HG03442 (cell line): ENCODE measurements at regions not wholly inside any gene's neighbourhood (a gene's known extent, or its start where the extent isn't known, plus 50 kb on each side); places are given as distances from the start of the nearest gene placed in this dataset.
A peak's percentile ranks its signal among the peaks of the same experiment; 100 is the strongest.

Source experiments
- ATAC-seq: cut with Tn5 transposase; IDR thresholded peaks from one replicate; pipeline ENCODE4 v1.9.1; 2021; ENCODE audit warnings: mild to moderate bottlenecking, moderate library complexity; ENCODE audit not compliant: unreplicated experiment

DNA sequence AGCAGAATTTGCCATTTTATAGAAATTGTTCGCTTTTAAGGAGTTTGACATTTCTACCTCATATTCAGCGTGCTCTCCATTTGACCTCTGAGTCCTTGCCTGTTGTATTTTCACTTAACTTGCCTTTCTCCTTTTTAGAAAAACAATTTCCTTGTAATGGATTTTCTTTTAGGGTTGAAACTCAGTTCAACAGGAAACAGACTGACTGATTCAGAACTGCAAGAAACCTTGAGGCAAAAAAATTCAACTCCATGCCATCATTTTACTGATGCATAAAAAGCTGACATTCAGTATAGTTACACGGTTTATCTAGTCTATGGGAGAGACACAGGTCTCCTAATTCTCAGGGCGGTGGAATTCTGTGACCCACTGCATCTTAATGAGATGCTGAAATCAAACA, 59.8 kb downstream of the MRPS30 start:
- no peak for ATAC-seq

DNA sequence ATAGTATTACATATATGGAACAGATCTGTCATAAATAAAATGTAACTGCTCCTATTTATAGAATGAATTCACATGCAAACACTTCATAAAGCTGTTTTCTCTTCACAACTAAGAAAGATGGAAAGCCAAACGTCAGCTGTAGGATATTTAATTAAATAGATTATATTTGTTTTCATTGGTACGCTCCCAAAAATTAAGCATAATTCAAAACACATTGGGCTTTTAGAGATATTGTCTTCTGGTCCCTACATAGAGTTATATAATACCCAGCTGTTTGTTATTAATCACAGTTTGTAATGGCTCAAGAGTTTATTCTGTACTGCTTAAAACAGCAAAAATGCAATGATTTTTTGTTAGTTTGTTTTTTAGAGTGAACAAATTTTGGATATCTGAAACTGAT, 61.2 kb downstream of the MRPS30 start:
- no peak for ATAC-seq

DNA sequence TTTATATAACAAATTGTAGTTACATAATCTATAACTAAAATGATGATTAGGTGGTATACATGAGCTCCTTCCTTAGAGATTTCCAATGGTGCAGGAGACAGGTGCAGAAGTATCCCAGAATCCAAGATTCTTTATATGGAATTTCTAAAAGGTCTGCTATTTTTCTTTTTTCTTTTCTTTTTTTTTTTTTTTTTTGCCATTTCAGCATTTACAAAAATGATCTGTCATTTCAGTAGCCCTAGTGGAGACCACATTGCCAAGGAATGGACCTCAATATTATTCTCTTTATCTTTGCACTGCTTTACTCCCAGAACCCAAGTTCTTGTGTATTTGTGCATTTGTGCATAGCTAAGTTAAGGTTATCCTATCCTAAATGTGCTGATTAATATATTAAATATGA, 61.7 kb downstream of the MRPS30 start:
- no peak for ATAC-seq

DNA sequence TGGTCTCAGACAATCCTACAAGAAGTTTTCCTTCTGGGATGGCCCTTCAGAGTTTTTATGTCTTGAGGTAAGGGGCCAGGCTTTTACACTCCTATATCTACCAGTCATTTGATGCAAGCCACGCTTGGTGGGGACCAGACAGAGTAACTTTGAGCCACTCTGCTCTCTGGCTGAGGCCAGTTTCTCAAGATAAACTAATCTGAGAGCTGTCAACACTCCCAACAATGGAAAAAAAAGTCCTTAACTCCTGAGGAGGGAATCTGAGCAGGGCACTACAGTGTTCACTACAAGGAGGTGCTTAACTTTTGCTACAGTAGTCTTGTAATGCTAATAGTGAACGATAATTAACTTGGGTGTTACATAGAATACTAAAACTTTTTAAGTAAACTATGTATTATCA, 62.7 kb downstream of the MRPS30 start:
- no peak for ATAC-seq

DNA sequence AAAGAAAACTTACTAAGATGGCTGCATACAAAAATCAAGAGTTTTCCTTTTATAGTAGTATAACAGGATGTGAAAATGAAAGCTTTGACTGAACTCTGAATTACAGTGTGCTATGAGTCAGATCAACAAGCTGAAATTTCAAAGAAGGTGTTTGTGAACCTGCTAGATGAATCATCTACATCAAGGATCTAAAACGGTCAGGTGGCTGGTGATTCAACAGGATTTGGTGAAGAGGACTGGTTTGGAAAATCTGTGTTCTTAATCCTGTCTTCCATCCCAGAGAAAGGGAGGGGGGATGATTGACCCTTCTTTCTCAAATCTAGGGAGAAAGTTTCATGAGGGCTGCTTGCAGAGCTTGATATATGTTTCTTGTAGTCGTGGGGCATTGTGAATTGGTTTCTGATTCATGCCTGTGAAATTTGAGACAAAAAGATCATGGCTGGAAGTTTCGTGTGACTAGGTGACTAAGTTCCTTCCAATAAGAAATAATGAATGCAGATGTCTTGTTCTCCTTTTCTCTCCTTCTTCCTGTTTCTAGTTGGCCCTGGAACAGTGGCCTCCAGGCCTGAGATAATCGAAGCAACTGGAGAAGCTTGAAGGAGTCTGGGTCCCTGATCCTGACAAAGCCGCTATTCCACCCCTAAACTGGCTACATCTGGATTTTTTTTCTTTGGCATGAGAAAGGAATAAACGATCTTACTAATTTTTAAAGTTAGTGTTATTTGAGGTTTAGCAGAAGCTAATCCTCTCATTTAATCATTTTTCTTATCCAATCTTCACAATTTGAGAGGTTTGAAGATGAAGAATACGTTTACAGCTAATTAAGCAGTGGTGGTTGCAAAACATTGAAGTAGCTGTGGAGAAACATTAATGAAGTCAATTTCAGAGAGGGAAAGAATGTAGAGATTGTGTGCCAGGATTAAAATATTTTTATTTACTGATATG, 67.2 kb downstream of the MRPS30 start:
- ATAC-seq, result peak; percentile 100

DNA sequence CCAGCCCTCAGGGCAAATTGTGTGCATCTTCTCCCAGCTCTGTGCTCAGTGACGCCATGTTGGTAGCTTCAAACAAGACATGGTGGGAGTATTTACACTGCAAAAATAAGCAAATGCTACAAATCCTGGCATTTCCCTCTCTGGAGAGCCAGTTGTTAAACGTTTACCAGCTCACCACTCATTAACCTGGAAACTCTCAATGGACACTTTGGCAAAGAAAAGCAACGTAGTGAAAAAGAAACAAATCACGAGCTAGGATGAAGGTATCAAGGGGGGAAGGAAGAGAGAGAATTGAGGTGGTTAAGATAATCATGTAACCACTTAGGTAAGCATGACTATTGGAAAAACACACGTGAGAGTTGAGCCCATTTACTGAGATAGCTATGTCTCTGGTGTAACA, 72.5 kb downstream of the MRPS30 start:
- no peak for ATAC-seq

DNA sequence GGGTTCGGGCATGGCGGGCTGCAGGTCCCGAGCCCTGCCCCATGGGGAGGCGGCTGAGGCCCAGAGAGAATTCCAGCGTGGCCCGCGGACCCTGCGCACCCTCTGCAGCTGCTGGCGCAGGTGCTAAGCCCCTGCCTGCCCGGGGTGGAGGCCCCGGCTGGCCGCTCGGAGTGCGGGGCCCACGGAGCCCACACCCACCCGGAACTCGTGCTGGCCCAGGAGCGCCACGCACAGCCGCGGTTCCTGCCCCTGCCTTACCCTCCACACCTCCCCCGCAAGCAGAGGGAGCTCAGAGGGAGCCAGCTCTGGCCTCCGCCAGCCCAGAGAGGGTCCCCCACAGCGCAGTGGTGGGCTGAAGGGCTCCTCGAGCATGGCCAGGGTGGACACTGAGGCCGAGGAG, 75.3 kb downstream of the MRPS30 start:
- no peak for ATAC-seq

DNA sequence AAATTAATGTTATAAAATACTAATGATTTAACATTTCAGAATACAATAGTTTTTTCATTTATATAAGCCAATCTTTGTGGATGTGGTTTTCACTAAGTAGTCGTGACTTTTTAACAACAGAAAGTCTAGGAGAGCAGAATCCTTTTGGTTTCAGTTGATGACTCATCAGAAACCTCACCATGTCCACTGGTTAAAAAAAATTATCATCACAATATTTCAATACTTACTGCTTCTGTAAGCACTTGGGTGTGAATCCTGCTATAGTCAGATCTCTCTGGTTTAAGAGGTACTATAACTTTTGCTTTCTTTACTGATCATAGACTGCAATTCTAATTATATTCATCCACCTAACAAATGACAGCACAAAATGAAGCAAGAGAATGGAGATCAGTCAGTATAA, 77.2 kb downstream of the MRPS30 start:
- peak; percentile 89 for ATAC-seq

DNA sequence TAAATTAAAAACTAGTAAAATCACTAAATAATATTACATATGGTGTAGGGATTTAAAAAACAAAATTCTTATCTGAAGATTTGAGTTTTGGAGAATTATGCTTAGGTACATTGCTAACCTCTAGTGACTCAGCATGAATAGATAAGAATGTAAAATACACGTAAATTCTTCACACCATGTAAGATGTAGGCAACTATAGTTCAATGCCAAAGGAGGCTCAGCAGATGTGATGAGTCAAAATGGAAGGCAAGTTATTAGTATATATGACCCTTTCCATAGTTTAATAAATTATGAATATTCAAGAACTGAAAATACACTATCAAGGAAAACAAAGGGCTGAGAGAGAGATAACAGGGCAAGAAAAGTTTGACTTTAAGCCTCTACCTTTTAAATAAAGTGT, 79.0 kb downstream of the MRPS30 start:
- peak; percentile 61 for ATAC-seq

DNA sequence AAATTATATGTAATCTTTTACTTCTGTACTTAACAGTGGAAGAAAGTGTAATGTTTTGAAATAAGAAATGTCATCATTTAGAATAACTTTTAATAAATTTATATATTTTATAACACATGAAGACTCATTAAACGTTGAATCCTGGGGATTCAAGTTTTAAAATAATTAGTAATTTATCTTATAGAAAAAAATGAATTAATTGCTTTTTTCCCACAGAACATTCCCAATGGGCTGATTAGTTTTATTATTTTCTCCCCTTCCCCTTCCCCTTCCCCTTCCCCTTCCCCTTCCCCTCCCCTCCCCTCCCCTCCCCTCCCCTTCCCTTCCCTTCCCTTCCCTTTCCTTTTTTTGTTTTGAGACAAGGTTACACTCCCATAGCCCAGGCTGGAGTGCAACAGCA, 79.7 kb downstream of the MRPS30 start:
- no peak for ATAC-seq

DNA sequence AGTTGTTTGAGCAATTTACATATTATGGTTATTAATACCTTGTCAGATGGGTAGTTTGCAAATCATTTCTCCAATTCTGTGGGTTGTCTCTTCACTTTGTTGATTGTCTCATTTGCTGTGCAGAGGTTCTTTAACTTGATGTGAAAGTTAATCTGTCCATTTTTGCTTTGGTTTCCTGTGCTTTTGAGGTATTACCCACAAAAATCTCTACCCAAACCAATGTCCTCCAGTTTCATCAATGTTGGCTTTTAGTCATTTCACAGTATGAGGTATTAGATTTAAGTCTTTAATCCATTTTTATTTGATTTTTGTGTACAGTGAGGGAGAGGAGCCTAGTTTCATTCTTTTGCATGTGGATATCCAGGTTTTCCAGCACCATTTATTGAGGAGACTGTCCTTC, 82.4 kb downstream of the MRPS30 start:
- no peak for ATAC-seq

DNA sequence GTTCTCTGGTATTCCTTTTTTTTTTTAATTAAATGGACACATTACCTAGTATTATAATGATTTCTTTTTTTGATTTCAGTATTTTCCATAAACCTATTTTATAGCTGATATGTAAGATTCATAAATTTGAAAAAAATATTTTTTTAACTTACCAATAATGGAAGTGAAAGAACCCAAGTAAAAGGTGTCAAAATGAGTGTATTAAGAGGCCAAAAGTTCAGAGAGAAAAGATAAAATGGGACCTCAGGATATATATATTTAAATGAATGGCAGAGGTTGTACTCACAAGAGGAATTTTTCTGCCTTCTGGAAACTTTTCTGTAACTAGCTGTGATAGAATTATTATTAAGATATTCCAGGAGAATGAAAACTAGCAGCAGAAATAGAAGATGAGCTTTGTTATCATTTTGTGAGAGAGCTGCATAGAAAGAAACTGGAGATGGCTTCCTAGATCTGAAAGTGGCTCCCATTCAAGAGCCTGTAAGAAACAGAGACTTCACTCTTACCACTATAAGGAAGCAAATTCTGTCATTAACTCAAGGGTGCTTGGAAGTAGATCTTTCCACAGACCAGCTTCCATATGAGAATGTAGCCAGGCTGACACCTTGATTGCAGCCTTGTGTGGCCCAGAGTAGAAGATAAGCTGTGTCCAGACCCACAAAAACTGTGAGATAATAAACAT, 91.7 kb downstream of the MRPS30 start:
- ATAC-seq, result peak; percentile 44

DNA sequence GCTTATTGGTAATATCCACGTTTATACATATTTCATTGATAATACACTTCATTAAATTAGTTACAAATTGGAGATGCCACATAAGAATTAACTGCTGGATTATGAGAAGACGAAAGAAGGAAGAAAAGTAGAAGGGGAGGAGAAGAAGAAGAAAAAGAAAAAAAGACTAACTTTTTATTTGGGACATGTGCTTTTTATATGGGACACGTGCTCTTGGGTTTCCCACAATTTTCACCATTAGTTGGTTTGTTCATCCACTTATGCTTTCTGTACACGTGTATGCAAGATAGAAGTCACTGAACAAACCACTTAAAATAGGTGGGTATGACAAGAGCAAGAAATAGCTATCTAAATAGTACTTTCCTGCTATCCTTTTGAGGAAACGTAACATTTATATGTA, 98.6 kb downstream of the MRPS30 start:
- ATAC-seq, result no peak

DNA sequence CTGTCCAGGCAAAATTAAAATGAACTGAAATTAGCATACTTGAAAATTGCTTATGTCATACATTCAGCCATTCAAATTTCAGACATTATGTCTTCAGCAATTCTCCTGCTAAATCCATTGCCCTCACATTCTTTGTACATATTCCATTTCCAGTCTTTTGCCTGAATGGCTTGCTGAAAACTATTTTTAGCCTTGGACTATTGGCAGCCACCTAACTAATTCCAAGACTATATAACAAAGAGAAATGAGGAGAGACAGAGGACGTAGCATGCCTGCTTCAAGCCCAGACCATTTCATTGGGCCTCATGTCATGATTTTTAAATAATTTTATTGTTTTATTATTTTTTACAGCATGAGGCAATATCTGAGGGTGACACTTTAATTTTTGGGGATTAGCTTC, 100.3 kb downstream of the MRPS30 start:
- no peak for ATAC-seq

DNA sequence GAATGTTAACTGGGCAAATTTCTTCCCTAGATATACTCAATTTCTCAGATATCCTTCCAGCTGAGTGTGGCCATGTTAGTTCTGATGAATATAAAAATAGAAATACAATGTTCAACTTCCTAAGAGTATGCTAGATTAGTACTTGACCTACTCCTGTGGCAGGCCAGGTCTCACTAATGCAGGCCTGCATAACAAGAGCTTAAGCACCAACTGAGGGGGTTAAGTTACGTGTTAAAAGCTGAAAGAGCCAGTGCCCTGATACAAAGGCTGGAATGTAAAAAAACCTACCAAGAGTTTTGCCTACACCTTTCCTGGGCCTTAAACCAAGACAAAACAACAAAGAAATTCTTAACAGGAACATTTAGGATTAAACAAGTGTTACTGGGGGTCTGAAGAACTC, 102.8 kb downstream of the MRPS30 start:
- no peak for ATAC-seq

DNA sequence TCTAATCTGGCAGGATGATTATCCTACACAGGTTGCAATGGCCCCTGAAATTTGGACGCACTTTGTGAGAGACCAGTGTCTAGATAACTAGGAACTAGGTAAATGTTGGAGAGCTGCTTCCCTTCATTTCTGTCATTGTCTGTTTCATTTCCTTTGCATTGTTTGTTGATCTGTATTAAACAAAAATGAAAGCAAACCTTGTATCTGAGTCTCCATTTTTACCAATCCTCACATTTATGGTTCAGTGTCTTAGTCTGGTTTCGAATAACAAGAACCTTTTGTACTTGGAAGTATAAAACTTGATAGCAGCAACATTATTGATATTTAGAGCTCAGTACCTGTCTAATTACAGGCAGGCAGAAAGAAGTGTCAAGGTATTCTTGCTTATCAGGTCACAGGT, 105.5 kb downstream of the MRPS30 start:
- no peak for ATAC-seq

DNA sequence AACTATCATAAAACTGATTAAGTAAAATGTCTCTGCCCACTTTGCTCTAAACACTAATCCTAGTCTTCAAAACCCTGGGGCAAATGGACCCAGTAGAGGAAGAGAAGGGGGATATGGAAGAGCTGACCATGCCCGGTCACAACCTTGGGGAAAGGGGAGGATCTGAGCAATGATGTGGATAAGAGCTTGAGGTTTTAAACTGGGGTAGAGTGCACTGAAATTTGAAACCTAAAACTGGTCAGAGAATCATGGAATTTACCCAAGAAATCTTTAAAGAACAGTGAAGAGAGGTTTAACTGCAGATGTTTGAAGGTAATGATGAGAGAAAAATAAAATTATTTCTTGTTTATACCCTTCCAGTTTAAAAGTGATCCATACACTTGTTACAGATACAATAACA, 110.8 kb downstream of the MRPS30 start:
- no peak for ATAC-seq

DNA sequence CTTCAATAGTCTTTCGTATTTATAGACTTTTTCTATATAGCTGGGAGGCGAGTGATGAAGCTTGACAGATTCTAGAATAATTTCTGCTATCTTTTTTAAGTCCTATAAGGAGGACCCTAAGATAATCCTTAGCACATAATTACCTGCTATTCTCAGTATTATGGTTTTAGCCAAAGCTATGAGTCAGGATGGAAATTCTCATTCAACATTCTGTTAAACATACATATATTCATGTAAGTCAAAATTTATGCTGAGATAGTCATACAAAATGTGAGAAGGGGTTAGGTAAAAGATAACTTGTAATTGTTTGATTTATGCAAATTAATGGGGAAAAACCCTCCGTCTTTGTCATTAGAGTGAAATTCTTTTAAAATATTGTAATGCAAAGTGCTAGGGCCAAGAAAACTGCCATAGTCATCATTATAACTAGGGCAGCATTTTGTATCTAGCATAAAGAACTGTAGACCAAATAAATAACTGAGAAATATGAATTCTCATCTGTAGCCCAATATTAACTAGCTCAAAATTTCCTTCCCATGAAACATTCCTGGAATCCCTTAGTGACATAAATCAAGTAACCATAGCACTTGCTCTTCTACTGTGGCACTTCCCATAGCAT, 118.5 kb downstream of the MRPS30 start:
- no peak for ATAC-seq

DNA sequence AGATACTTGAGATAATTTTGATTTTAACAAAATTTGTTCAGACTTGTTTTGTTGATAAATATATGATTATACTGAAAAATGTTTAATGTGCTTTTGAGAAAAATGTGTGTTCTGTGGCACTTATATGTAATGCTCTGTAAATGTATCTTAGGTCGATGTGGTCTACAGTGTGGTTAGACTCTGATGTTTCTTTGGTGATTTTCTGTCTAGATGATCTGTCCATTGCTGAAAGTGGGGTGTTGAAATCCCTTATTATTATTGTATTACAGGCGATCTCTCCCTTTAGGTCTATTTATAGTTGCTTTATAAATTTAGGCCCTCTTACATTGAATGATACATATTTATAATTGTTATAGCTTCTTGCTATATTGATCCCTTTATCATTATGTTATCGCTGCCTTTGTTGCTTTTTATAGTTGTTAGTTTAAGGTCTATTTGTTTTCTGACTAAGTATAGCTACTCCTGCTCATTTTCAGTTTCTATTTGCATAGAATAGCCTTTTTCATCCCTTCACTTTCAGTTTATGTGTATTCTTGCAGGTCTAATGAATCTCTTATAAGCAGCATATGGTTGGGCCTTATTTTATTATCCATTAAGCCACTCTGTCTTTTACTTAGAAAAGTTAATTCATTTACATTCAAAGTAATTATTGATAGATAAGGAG, 124.3 kb downstream of the MRPS30 start:
- peak; percentile 98 for ATAC-seq

DNA sequence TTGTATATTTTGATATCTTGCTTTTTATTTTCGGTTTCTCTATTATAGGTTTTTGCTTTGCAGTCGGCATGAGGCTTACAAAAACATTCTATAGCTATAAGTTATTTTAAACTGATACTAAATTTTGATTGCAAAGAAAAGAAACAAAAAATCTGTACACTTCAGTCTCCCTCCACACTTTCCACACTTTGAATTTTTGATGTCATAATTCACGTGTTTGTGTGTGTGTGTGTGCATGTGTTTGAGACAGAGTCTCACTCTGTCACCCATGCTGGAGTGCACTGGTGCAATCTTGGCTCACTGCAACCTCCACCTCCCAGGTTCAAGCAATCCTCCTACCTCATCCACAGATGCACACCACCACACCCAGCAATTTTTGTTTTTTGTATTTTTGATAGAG, 124.9 kb downstream of the MRPS30 start:
- ATAC-seq, result no peak

DNA sequence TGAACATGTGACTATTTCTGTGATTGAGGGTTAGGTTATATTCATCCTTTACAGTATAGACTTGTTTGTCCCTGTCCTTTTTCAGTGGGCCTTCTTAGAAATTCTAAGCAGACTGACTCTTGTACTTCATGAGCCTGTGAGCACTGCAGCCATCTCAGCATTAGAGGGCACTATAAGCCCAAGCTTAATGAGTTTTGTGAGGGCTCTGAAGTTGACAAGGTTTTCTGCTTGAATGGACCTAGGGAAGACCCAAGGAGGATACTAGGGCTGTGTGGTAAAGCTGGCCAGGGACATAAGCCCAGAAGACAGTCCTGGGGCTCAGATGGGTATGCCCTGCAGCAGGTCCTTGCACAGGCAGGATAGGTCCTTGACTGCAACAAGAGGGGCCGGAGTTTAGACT, 126.5 kb downstream of the MRPS30 start:
- ATAC-seq, result no peak
